WTC11 (cell line): ENCODE measurements at regions not wholly inside any gene's neighbourhood (a gene's known extent, or its start where the extent isn't known, plus 50 kb on each side); places are given as distances from the start of the nearest gene placed in this dataset.

Experiments
- ATAC-seq: fragments of 200-7000 bp; cut with Tn5 transposase; 2 replicates; pipeline ENCODE4 v1.10.0; 2021; ENCODE audit warnings: mild to moderate bottlenecking, moderate library complexity
- CTCF ChIA-PET: fragments of 300-600 bp; sonication (Branson Sonifier 250); formaldehyde crosslinking; loops from one replicate; lab custom pipeline; 2021; ENCODE audit warnings: antibody characterized with exemption; lab: Charles Lee
- POLR2A ChIA-PET: fragments of 350-600 bp; sonication (Branson Sonifier 250); formaldehyde crosslinking; loops from one replicate; lab custom pipeline; 2021; ENCODE audit warnings: antibody characterized with exemption; lab: Charles Lee
- DNase-seq: peaks from one replicate; pipeline ENCODE4 v3.0.0; 2021; ENCODE audit warnings: low spot score
- H3K27ac Mint-ChIP-seq: 2 replicates; pipeline ENCODE4 v1.8.0; 2021; ENCODE audit warnings: mixed read lengths
- H3K27me3 Mint-ChIP-seq: 2 replicates; pipeline ENCODE4 v1.8.0; 2021; ENCODE audit warnings: low read depth, mild to moderate bottlenecking, moderate library complexity, mixed read lengths
- H3K36me3 Mint-ChIP-seq: 2 replicates; pipeline ENCODE4 v1.8.0; 2021; ENCODE audit warnings: mixed read lengths
- H3K4me1 Mint-ChIP-seq: 2 replicates; pipeline ENCODE4 v1.8.0; 2022; ENCODE audit warnings: mixed read lengths
- H3K4me3 Mint-ChIP-seq: 2 replicates; pipeline ENCODE4 v1.8.0; 2021; ENCODE audit warnings: mild to moderate bottlenecking, moderate library complexity, mixed read lengths
- H3K9me3 Mint-ChIP-seq: 2 replicates; pipeline ENCODE4 v1.8.0; 2021; ENCODE audit warnings: mixed read lengths
- AR ChIP-seq: fragments of 250-450 bp; sonication (Bioruptor Pico); IDR thresholded peaks from 2 replicates; pipeline ENCODE4 v1.9.0; 2021; ENCODE audit warnings: mild to moderate bottlenecking
- ARID4B ChIP-seq: sonication (generic); formaldehyde crosslinking; IDR thresholded peaks from 2 replicates; pipeline ENCODE4 v1.8.0; 2023; ENCODE audit warnings: missing genetic modification reagents, mild to moderate bottlenecking, borderline replicate concordance
- ATF2 ChIP-seq: sonication (generic); formaldehyde crosslinking; IDR thresholded peaks from 2 replicates; pipeline ENCODE4 v1.8.1; 2022; ENCODE audit warnings: low read depth, missing genetic modification reagents, borderline replicate concordance
- ATF6 ChIP-seq: sonication (generic); formaldehyde crosslinking; IDR thresholded peaks from 2 replicates; pipeline ENCODE4 v1.8.1; 2023; ENCODE audit warnings: mild to moderate bottlenecking, missing genetic modification reagents
- ELF4 ChIP-seq: sonication (generic); formaldehyde crosslinking; IDR thresholded peaks from 2 replicates; pipeline ENCODE4 v1.8.1; 2022; ENCODE audit warnings: low read depth, mild to moderate bottlenecking, moderate library complexity, missing genetic modification reagents
- ETV6 ChIP-seq: sonication (generic); formaldehyde crosslinking; IDR thresholded peaks from 2 replicates; pipeline ENCODE4 v1.8.1; 2022; ENCODE audit warnings: mild to moderate bottlenecking, missing genetic modification reagents
- FOXP1 ChIP-seq: sonication (generic); formaldehyde crosslinking; IDR thresholded peaks from 2 replicates; pipeline ENCODE4 v1.8.0; 2022; ENCODE audit warnings: missing genetic modification reagents, mild to moderate bottlenecking, moderate library complexity, borderline replicate concordance
- HMGA2 ChIP-seq: fragments of 250-450 bp; sonication (Bioruptor Pico); IDR thresholded peaks from 2 replicates; pipeline ENCODE4 v1.4.0; 2021; ENCODE audit warnings: mild to moderate bottlenecking, moderate library complexity
- IRF2 ChIP-seq: sonication (generic); formaldehyde crosslinking; IDR thresholded peaks from 2 replicates; pipeline ENCODE4 v1.8.0; 2022; ENCODE audit warnings: low read depth, missing genetic modification reagents, borderline replicate concordance
- JAZF1 ChIP-seq: fragments of 250-450 bp; sonication (Bioruptor Pico); IDR thresholded peaks from 2 replicates; pipeline ENCODE4 v1.9.0; 2021; ENCODE audit warnings: moderate library complexity, mild to moderate bottlenecking, inconsistent platforms
- JUN ChIP-seq: sonication (generic); formaldehyde crosslinking; IDR thresholded peaks from 2 replicates; pipeline ENCODE4 v1.8.0; 2023; ENCODE audit warnings: mild to moderate bottlenecking, missing genetic modification reagents
- KAT7 ChIP-seq: sonication (generic); formaldehyde crosslinking; IDR thresholded peaks from 2 replicates; pipeline ENCODE4 v1.8.1; 2023; ENCODE audit warnings: missing genetic modification reagents, mild to moderate bottlenecking, borderline replicate concordance
- NFATC4 ChIP-seq: fragments of 250-450 bp; sonication (Bioruptor Pico); IDR thresholded peaks from 2 replicates; pipeline ENCODE4 v1.9.0; 2021; ENCODE audit warnings: mild to moderate bottlenecking
- NFE2L1 ChIP-seq: sonication (generic); formaldehyde crosslinking; IDR thresholded peaks from 2 replicates; pipeline ENCODE4 v1.8.1; 2023; ENCODE audit warnings: missing genetic modification reagents
- PRRX2 ChIP-seq: fragments of 250-450 bp; sonication (Bioruptor Pico); IDR thresholded peaks from 2 replicates; pipeline ENCODE4 v1.8.0; 2021; ENCODE audit warnings: mild to moderate bottlenecking
- RORB ChIP-seq: fragments of 250-450 bp; sonication (Bioruptor Pico); IDR thresholded peaks from 2 replicates; pipeline ENCODE4 v1.9.0; 2021; ENCODE audit warnings: mild to moderate bottlenecking
- SOX15 ChIP-seq: fragments of 250-450 bp; sonication (Bioruptor Pico); IDR thresholded peaks from 2 replicates; pipeline ENCODE4 v1.9.0; 2021; ENCODE audit warnings: mild to moderate bottlenecking
- TEAD1 ChIP-seq: sonication (generic); formaldehyde crosslinking; IDR thresholded peaks from 2 replicates; pipeline ENCODE4 v1.8.0; 2022; ENCODE audit warnings: mild to moderate bottlenecking, missing genetic modification reagents
- TEAD4 ChIP-seq: sonication (generic); formaldehyde crosslinking; IDR thresholded peaks from 2 replicates; pipeline ENCODE4 v1.8.0; 2022; ENCODE audit warnings: mild to moderate bottlenecking, missing genetic modification reagents
- ZNF121 ChIP-seq: sonication (generic); formaldehyde crosslinking; IDR thresholded peaks from 2 replicates; pipeline ENCODE4 v1.8.0; 2023; ENCODE audit warnings: missing genetic modification reagents
- ZNF281 ChIP-seq: sonication (generic); formaldehyde crosslinking; IDR thresholded peaks from 2 replicates; pipeline ENCODE4 v1.8.0; 2023; ENCODE audit warnings: mild to moderate bottlenecking, missing genetic modification reagents
- ZNF512 ChIP-seq: sonication (generic); formaldehyde crosslinking; IDR thresholded peaks from 2 replicates; pipeline ENCODE4 v1.8.1; 2022; ENCODE audit warnings: missing genetic modification reagents, borderline replicate concordance

- DNase-seq (no peak), ATAC-seq (no peak)
- ChIA-PET POLR2A (no interaction called here), CTCF (no interaction called here)
- Mint-ChIP-seq H3K4me1 (no peaks in the 10 kb centered on the region), H3K36me3 (peaks cover 10% of the 10 kb centered on the region), H3K4me3 (no peak overlapping the region), H3K27ac (no peak overlapping the region), H3K27me3 (peaks cover 3% of the 10 kb centered on the region; the same call in 1 of the 2 replicates), H3K9me3 (peaks cover 17% of the 10 kb centered on the region)
- TF ChIP-seq ARID4B (CRISPR knock-in tag) (no peak), ETV6 (no peak), ZNF281 (no peak), HMGA2 (CRISPR knock-in tag) (no peak), ZNF512 (no peak), SOX15 (CRISPR knock-in tag) (no peak), ATF6 (CRISPR knock-in tag) (no peak), ZNF121 (no peak), JUN (CRISPR knock-in tag) (no peak), PRRX2 (CRISPR knock-in tag) (no peak)
Observed at GRCh38 chr17:13070732-13071131, 52.9 kb upstream of the ELAC2 start.

GRCh38 chr17:13067629-13068303 lies 49.9 kb upstream of the ELAC2 start:
- no peak for ATAC-seq
- TF ChIP-seq ATF2 (CRISPR knock-in tag) (no peak), ELF4 (CRISPR knock-in tag) (no peak), IRF2 (CRISPR knock-in tag) (no peak), AR (CRISPR knock-in tag) (no peak), JAZF1 (no peak), TEAD1 (CRISPR knock-in tag) (no peak), RORB (no peak), NFATC4 (CRISPR knock-in tag) (no peak), TEAD4 (CRISPR knock-in tag) (no peak), KAT7 (CRISPR knock-in tag) (no peak), NFE2L1 (CRISPR knock-in tag) (no peak), FOXP1 (CRISPR knock-in tag) (no peak)

More at GRCh38 chr17:13067629-13068303, 49.9 kb upstream of the ELAC2 start:
- Mint-ChIP-seq H3K4me3 (no peak overlapping the region), H3K36me3 (peaks cover 10% of the 10 kb centered on the region), H3K4me1 (no peaks in the 10 kb centered on the region), H3K27ac (no peak overlapping the region), H3K27me3 (peaks cover 3% of the 10 kb centered on the region; the same call in 1 of the 2 replicates), H3K9me3 (peaks cover 17% of the 10 kb centered on the region)
- no peak for DNase-seq
- ChIA-PET POLR2A (interaction anchor here (0.5 kb wide), 1 partner anchor 328 kb away, joined by 3 read pairs; no protein-coding TSS in a partner anchor), CTCF (no interaction called here)
